ENCODE measurements at regions not wholly inside any gene's neighbourhood (a gene's known extent, or its start where the extent isn't known, plus 50 kb on each side); places are given as distances from the start of the nearest gene placed in this dataset.

GRCh38 chr14:25110106-25110505, 60.2 kb upstream of the STXBP6 start:
- no peak for DNase-seq (ENCODE audit: low spot score)
- Mint-ChIP-seq H3K27me3 (ENCODE audit: insufficient read depth) (peaks cover 3% of the 10 kb centered on the region), H3K36me3 (ENCODE audit: low read depth) (no peaks in the 10 kb centered on the region), H3K4me1 (ENCODE audit: low read depth) (no peaks in the 10 kb centered on the region), H3K9me3 (no peaks in the 10 kb centered on the region), H3K27ac (no peak overlapping the region), H3K4me3 (no peak overlapping the region)
- intact Hi-C loops (cut with micrococcal nuclease), result no loop called here

DNA sequence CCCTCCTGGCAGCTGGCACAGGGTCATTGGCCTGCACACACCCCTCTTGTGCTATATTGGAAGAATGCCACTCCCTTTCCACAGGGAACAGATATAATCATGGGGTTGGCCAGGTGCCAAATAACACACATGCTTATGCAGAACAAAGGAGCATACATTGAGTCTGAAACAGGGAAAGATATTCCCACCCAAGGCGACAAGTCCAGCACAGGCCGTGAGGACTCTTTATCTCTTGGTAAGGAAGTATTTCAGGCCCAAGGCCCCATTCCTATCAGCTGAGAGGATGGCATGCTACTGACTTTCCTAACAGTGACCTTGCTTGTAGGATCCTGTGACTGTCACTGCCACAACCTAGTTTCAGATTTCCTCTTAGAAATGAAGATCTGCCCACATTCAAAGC, 59.0 kb upstream of the STXBP6 start:
- Mint-ChIP-seq H3K4me3 (no peak overlapping the region), H3K4me1 (ENCODE audit: low read depth) (no peaks in the 10 kb centered on the region), H3K36me3 (ENCODE audit: low read depth) (no peaks in the 10 kb centered on the region), H3K27ac (no peak overlapping the region), H3K27me3 (ENCODE audit: insufficient read depth) (peaks cover 3% of the 10 kb centered on the region), H3K9me3 (no peaks in the 10 kb centered on the region)
- intact Hi-C loops (cut with micrococcal nuclease), result no loop called here
- DNase-seq (ENCODE audit: low spot score), result no peak

DNA sequence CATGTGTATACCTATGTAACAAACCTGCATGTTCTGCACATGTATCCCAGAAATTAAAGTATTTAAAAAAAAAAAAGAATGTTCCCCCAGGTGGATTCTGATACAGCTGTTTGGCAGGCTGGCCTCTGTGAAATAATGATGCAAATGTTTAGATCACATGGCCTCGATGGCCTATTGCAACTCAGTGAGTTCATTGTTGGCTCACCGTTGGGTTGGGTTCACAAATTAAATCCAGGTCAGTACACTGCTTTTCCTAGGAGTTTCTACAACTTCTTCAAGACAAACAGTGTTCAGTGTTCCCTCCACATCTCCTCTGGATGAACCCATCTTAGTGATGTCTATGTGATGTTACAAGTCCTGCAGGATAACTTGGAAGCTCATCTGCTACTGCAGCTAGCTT, 58.3 kb upstream of the STXBP6 start:
- H3K4me3 Mint-ChIP-seq, result no peak overlapping the region
- intact Hi-C loops (cut with micrococcal nuclease), result no loop called here
- H3K4me1 Mint-ChIP-seq (ENCODE audit: low read depth), result no peaks in the 10 kb centered on the region
- no peaks in the 10 kb centered on the region for H3K9me3 Mint-ChIP-seq
- no peak overlapping the region for H3K27ac Mint-ChIP-seq
- no peaks in the 10 kb centered on the region for H3K27me3 Mint-ChIP-seq (ENCODE audit: insufficient read depth)
- DNase-seq (ENCODE audit: low spot score), result no peak
- no peaks in the 10 kb centered on the region for H3K36me3 Mint-ChIP-seq (ENCODE audit: low read depth)

GRCh38 chr14:25103820-25104219, 53.9 kb upstream of the STXBP6 start:
- H3K4me3 Mint-ChIP-seq, result no peak overlapping the region
- no peaks in the 10 kb centered on the region for H3K27me3 Mint-ChIP-seq (ENCODE audit: insufficient read depth)
- no peak overlapping the region for H3K27ac Mint-ChIP-seq
- H3K4me1 Mint-ChIP-seq (ENCODE audit: low read depth), result no peaks in the 10 kb centered on the region
- H3K9me3 Mint-ChIP-seq, result no peaks in the 10 kb centered on the region
- intact Hi-C loops (cut with micrococcal nuclease), result no loop called here
- no peak for DNase-seq (ENCODE audit: low spot score)
- H3K36me3 Mint-ChIP-seq (ENCODE audit: low read depth), result no peaks in the 10 kb centered on the region

DNA sequence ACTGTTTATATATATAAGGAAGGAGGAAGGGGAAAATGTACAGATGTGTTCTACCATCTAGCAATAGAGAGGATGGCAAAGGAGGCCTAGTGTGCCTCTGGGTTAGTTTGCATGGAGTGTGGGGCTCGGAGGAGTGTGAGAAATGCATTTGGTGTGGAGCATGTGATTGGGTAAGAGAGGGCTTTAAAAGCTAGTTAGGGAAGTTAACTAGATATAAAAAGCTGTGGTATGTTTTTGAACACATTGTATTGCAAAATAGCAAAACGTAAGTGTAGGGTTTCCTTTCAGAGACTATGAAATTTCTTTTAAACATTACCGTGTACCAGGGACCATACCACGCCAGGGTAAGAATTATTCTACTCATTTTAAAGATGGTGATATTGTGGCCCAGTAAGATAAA, 53.3 kb upstream of the STXBP6 start:
- Mint-ChIP-seq H3K4me1 (ENCODE audit: low read depth) (no peaks in the 10 kb centered on the region), H3K36me3 (ENCODE audit: low read depth) (no peaks in the 10 kb centered on the region), H3K27me3 (ENCODE audit: insufficient read depth) (no peaks in the 10 kb centered on the region), H3K27ac (no peak overlapping the region), H3K9me3 (no peaks in the 10 kb centered on the region), H3K4me3 (no peak overlapping the region)
- DNase-seq (ENCODE audit: low spot score), result no peak
- intact Hi-C loops (cut with micrococcal nuclease), result no loop called here

DNA sequence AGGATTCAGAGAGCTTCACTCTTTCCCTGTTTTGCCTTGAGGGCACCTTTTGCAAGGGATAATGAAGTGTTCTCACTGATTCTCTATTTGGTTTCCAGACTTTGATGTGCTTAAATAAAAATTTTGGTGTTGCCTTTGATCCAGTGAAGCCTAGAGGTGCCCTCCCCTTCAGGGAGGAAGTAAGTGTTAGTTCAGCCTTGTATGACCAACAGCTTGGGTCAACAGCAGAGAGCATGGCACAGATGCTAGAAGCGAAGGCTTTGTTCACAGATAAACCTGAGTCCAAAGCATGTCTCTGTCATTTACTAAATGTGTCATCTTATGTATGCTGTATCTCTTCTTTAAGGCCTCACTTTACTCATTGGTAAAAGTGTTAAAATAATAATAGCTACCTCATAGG, 52.8 kb upstream of the STXBP6 start:
- Mint-ChIP-seq H3K4me3 (no peak overlapping the region), H3K4me1 (ENCODE audit: low read depth) (no peaks in the 10 kb centered on the region), H3K36me3 (ENCODE audit: low read depth) (no peaks in the 10 kb centered on the region), H3K9me3 (no peaks in the 10 kb centered on the region), H3K27me3 (ENCODE audit: insufficient read depth) (no peaks in the 10 kb centered on the region), H3K27ac (no peak overlapping the region)
- DNase-seq (ENCODE audit: low spot score), result no peak
- intact Hi-C loops (cut with micrococcal nuclease), result no loop called here

GRCh38 chr14:25101276-25101675, 51.3 kb upstream of the STXBP6 start:
- H3K27ac Mint-ChIP-seq, result no peak overlapping the region
- intact Hi-C loops (cut with micrococcal nuclease), result no loop called here
- no peaks in the 10 kb centered on the region for H3K9me3 Mint-ChIP-seq
- no peaks in the 10 kb centered on the region for H3K36me3 Mint-ChIP-seq (ENCODE audit: low read depth)
- H3K4me1 Mint-ChIP-seq (ENCODE audit: low read depth), result no peaks in the 10 kb centered on the region
- H3K27me3 Mint-ChIP-seq (ENCODE audit: insufficient read depth), result no peaks in the 10 kb centered on the region
- DNase-seq (ENCODE audit: low spot score), result no peak
- H3K4me3 Mint-ChIP-seq, result no peak overlapping the region

Data from activated T-helper 1 cell treated with anti-CD3 and anti-CD28 coated beads, Interleukin-12 subunit alpha, Interleukin-12 subunit beta, Interleukin-2, Interleukin-4 antibody, amounts not matched to agents 30 ng/mL and 10 ng/mL and 1 ng/mL, durations not matched to agents 14 hours and 24 hours and 36 hours (primary cell).